ENCODE measurements at regions not wholly inside any gene's neighbourhood (a gene's known extent, or its start where the extent isn't known, plus 50 kb on each side); places are given as distances from the start of the nearest gene placed in this dataset.

GRCh38 chr3:103825586-103825985, 1390.8 kb downstream of the ZPLD1 start:
- H3K4me2 ChIP-seq (ENCODE audit: insufficient read depth, insufficient read length, low read length): no peak overlapping the region
- no peaks in the 10 kb centered on the region for H3K27me3 Mint-ChIP-seq (ENCODE audit: low read depth)
- H2AFZ ChIP-seq (ENCODE audit: low read length): no peak overlapping the region
- H3K9ac ChIP-seq (ENCODE audit: extremely low read depth, insufficient read length, low read length): no peak overlapping the region
- no peaks in the 10 kb centered on the region for H3K79me2 ChIP-seq (ENCODE audit: insufficient read depth, low read length)
- no peaks in the 10 kb centered on the region for H3K9me3 ChIP-seq (ENCODE audit: control insufficient read depth, low read depth, low read length)
- H3K23me2 ChIP-seq (ENCODE audit: insufficient read length, low read depth, low read length, poor library complexity, severe bottlenecking): no peaks in the 10 kb centered on the region
- no peak for DNase-seq
- no peak overlapping the region for H2AK5ac ChIP-seq (ENCODE audit: insufficient read length, low read length)
- no peak overlapping the region for H3K23ac ChIP-seq (ENCODE audit: insufficient read length, low read depth, low read length)
- no peak overlapping the region for H3K14ac ChIP-seq (ENCODE audit: insufficient read depth, low read length)
- H3K9me3 Mint-ChIP-seq: peaks cover 3 to 6% of the 10 kb centered on the region in 2 experiments; a peak in 4 of 5 replicates
- no peaks in the 10 kb centered on the region for H3K4me1 Mint-ChIP-seq
- H3K4me3 Mint-ChIP-seq: no peak overlapping the region
- no peaks in the 10 kb centered on the region for H4K20me1 ChIP-seq (ENCODE audit: control insufficient read depth, insufficient read depth, insufficient read length)
- H3K27ac Mint-ChIP-seq: no peak overlapping the region
- no peaks in the 10 kb centered on the region for H3K4me1 ChIP-seq (ENCODE audit: insufficient read depth, low read length)
- no peak for TF ChIP-seq CTCF (conservative IDR thresholded peaks at IDR 0.05)
- H2BK5ac ChIP-seq (ENCODE audit: insufficient read length, low read length): no peak overlapping the region
- no peaks in the 10 kb centered on the region for H3K27me3 ChIP-seq (ENCODE audit: insufficient read depth, low read length)
- H3K36me3 Mint-ChIP-seq (ENCODE audit: insufficient read depth in 1 of 3, low read depth in 3 of 3): peaks cover 0 to 10% (median 0%) of the 10 kb centered on the region in 3 experiments; a peak in 3 of 7 replicates
- H3K18ac ChIP-seq (ENCODE audit: insufficient read length, low read depth, low read length): no peak overlapping the region
- no peak overlapping the region for H2BK120ac ChIP-seq (ENCODE audit: low read depth, low read length, poor library complexity, severe bottlenecking)
- H3K27ac ChIP-seq (ENCODE audit: insufficient read length, low read depth, low read length): no peak overlapping the region
- no peak overlapping the region for H3K56ac ChIP-seq (ENCODE audit: insufficient read length, low read depth, low read length)
- H2BK20ac ChIP-seq (ENCODE audit: low read depth, low read length, poor library complexity, severe bottlenecking): no peak overlapping the region
- H2BK15ac ChIP-seq (ENCODE audit: low read depth, low read length): no peak overlapping the region
- no peak overlapping the region for H4K5ac ChIP-seq (ENCODE audit: insufficient read length, low read depth, low read length)
- H3T11ph ChIP-seq (ENCODE audit: low read length): no peak overlapping the region
- no peaks in the 10 kb centered on the region for H3K79me1 ChIP-seq (ENCODE audit: insufficient read depth, low read depth, low read length, poor library complexity, severe bottlenecking)
- no peak overlapping the region for H3K4ac ChIP-seq (ENCODE audit: low read depth, low read length)
- no peak overlapping the region for H2BK12ac ChIP-seq (ENCODE audit: insufficient read length, low read depth, low read length)
- H4K8ac ChIP-seq (replicated peaks; ENCODE audit: insufficient read length, low read depth, low read length): no peak overlapping the region
- H4K91ac ChIP-seq (ENCODE audit: insufficient read length, low read depth, low read length): no peak overlapping the region
